Epithelial cell of prostate (primary cell): ENCODE measurements at regions not wholly inside any gene's neighbourhood (a gene's known extent, or its start where the extent isn't known, plus 50 kb on each side); places are given as distances from the start of the nearest gene placed in this dataset.

ENCODE experiments used
- DNase-seq: peaks from one replicate; pipeline ENCODE4 v3.0.0-alpha.2; 2011; ENCODE audit warnings: low read depth, low spot score
- H3K27ac ChIP-seq: fragments of 450-650 bp; 2 replicates; pipeline ENCODE4 v1.5.1; 2017; ENCODE audit warnings: mild to moderate bottlenecking

- no peak for DNase-seq
- H3K27ac ChIP-seq: no peak overlapping the region
These were observed 126.4 kb upstream of the CD93 start for GRCh38 chr20:23212464-23212995.

- DNase-seq: no peak
- H3K27ac ChIP-seq: no peak overlapping the region
These were observed 125.9 kb upstream of the CD93 start for GRCh38 chr20:23212011-23212410.

- no peak overlapping the region for H3K27ac ChIP-seq
- DNase-seq: no peak
These were observed 125.0 kb upstream of the CD93 start for GRCh38 chr20:23211164-23211563.

GRCh38 chr20:23207826-23208540, 121.9 kb upstream of the CD93 start:
- no peak overlapping the region for H3K27ac ChIP-seq
- DNase-seq: no peak

- no peak for DNase-seq
- H3K27ac ChIP-seq: no peak overlapping the region
These were observed 120.9 kb upstream of the CD93 start for GRCh38 chr20:23206995-23207394.

GRCh38 chr20:23206061-23206460, 119.9 kb upstream of the CD93 start:
- H3K27ac ChIP-seq: no peak overlapping the region
- no peak for DNase-seq

GRCh38 chr20:23205611-23206041, 119.5 kb upstream of the CD93 start:
- DNase-seq: no peak
- no peak overlapping the region for H3K27ac ChIP-seq

GRCh38 chr20:23205211-23205610, 119.1 kb upstream of the CD93 start:
- no peak for DNase-seq

GRCh38 chr20:23203951-23204730, 118.0 kb upstream of the CD93 start:
- no peak overlapping the region for H3K27ac ChIP-seq
- no peak for DNase-seq

More at GRCh38 chr20:23205211-23205610, 119.1 kb upstream of the CD93 start:
- H3K27ac ChIP-seq: no peak overlapping the region

- H3K27ac ChIP-seq: no peak overlapping the region
- DNase-seq: no peak
These were observed 117.2 kb upstream of the CD93 start for GRCh38 chr20:23203310-23203709.

- H3K27ac ChIP-seq: no peak overlapping the region
- no peak for DNase-seq
These were observed 115.5 kb upstream of the CD93 start for GRCh38 chr20:23201658-23202057.

GRCh38 chr20:23200914-23201313, 114.8 kb upstream of the CD93 start:
- H3K27ac ChIP-seq: no peak overlapping the region
- no peak for DNase-seq

- no peak for DNase-seq
- H3K27ac ChIP-seq: no peak overlapping the region
These were observed 114.3 kb upstream of the CD93 start for GRCh38 chr20:23200413-23200812.

- no peak overlapping the region for H3K27ac ChIP-seq
- no peak for DNase-seq
These were observed 113.2 kb upstream of the CD93 start for GRCh38 chr20:23199356-23199755.

GRCh38 chr20:23198815-23199214, 112.7 kb upstream of the CD93 start:
- H3K27ac ChIP-seq: no peak overlapping the region
- no peak for DNase-seq

GRCh38 chr20:23197836-23198235, 111.7 kb upstream of the CD93 start:
- no peak overlapping the region for H3K27ac ChIP-seq
- no peak for DNase-seq

- no peak for DNase-seq
- H3K27ac ChIP-seq: no peak overlapping the region
These were observed 109.5 kb upstream of the CD93 start for GRCh38 chr20:23195636-23196035.

- DNase-seq: no peak
- H3K27ac ChIP-seq: no peak overlapping the region
These were observed 107.8 kb upstream of the CD93 start for GRCh38 chr20:23193801-23194384.

GRCh38 chr20:23192469-23192868, 106.3 kb upstream of the CD93 start:
- no peak for DNase-seq

GRCh38 chr20:23190557-23190956, 104.4 kb upstream of the CD93 start:
- no peak overlapping the region for H3K27ac ChIP-seq
- DNase-seq: no peak

More at GRCh38 chr20:23192469-23192868, 106.3 kb upstream of the CD93 start:
- no peak overlapping the region for H3K27ac ChIP-seq

- no peak for DNase-seq
- H3K27ac ChIP-seq: no peak overlapping the region
These were observed 103.7 kb upstream of the CD93 start for GRCh38 chr20:23189854-23190253.
